ENCODE measurements at regions not wholly inside any gene's neighbourhood (a gene's known extent, or its start where the extent isn't known, plus 50 kb on each side); places are given as distances from the start of the nearest gene placed in this dataset.

- TF ChIP-seq, protein P1, sequence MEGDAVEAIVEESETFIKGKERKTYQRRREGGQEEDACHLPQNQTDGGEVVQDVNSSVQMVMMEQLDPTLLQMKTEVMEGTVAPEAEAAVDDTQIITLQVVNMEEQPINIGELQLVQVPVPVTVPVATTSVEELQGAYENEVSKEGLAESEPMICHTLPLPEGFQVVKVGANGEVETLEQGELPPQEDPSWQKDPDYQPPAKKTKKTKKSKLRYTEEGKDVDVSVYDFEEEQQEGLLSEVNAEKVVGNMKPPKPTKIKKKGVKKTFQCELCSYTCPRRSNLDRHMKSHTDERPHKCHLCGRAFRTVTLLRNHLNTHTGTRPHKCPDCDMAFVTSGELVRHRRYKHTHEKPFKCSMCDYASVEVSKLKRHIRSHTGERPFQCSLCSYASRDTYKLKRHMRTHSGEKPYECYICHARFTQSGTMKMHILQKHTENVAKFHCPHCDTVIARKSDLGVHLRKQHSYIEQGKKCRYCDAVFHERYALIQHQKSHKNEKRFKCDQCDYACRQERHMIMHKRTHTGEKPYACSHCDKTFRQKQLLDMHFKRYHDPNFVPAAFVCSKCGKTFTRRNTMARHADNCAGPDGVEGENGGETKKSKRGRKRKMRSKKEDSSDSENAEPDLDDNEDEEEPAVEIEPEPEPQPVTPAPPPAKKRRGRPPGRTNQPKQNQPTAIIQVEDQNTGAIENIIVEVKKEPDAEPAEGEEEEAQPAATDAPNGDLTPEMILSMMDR (conservative IDR thresholded peaks at IDR 0.05; ENCODE audit: low read depth, low read length) = no peak
- DNase-seq (ENCODE audit: low read depth) = no peak
Measured at GRCh38 chr5:61894046-61894445, 412.0 kb upstream of the KIF2A start.

DNA sequence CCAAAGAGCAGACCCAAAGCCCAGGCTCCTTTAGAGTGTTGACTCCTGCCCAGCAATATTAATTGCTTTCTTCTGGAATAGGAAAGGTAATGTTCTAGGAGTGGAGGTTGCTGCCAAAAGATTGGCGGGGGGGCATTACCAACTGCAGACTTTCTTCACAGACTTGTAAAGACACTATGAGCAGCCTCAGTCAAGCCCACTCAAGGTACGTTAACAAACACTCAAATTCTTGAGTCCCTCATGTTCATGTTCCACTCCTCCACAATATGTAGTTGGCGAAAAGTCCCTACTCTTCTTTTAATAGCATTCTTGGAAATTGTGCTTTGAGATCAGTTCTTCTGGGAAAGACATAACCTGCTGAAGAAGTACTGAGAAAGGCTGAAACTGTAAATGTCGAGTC is 409.2 kb upstream of the KIF2A start:
- H3K4me3 ChIP-seq (ENCODE audit: low read length) = no peak overlapping the region
- no peak for DNase-seq (ENCODE audit: low read depth)
- TF ChIP-seq, protein P1 (conservative IDR thresholded peaks at IDR 0.05; ENCODE audit: low read depth, low read length) = no peak

More at GRCh38 chr5:61894046-61894445, 412.0 kb upstream of the KIF2A start:
- H3K4me3 ChIP-seq (ENCODE audit: low read length) = no peak overlapping the region

DNA sequence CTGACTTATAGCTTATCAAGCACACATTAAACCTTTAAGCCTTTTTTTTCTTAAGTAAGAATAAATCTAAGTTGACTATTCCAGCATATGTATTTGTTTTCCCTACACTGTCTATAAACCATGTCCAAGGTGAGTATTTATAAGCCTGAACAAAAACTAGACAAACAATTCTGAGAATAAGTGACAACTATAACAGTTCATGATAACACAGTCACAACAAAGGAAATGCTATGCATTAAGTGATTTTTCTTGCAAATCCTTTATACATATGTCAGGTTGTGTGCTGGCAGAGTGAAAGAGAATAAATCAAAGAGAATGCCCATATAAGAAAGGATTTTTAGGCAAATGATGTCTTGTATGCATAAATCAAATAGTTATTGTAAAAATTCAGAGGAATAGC is 408.8 kb upstream of the KIF2A start:
- DNase-seq (ENCODE audit: low read depth) = no peak
- H3K4me3 ChIP-seq (ENCODE audit: low read length) = no peak overlapping the region
- TF ChIP-seq, protein P1 (conservative IDR thresholded peaks at IDR 0.05; ENCODE audit: low read depth, low read length) = no peak

- TF ChIP-seq, protein P1 (conservative IDR thresholded peaks at IDR 0.05; ENCODE audit: low read depth, low read length) = no peak
- DNase-seq (ENCODE audit: low read depth) = no peak
- no peak overlapping the region for H3K4me3 ChIP-seq (ENCODE audit: low read length)
Measured at GRCh38 chr5:61901997-61902396, 404.0 kb upstream of the KIF2A start.

DNA sequence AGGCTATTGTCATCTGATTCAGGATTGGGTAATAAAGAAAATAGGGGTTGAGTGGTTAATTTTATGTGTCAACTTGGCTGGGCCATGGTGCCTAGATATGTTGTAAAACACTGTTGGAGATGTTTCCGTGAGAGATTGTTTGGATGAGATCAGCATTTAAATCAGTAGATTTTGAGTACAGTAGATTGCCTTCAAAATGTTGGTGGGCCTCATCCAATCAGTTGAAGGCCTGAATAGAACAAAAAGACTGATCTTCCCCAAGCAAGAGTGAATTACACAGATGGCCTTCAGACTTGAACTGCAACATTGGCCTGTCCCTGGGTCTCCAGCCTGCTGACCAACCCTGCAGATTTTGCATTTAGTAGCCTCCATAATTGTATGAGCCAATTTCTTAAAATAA is 401.3 kb upstream of the KIF2A start:
- TF ChIP-seq, protein P1 (conservative IDR thresholded peaks at IDR 0.05; ENCODE audit: low read depth, low read length) = no peak
- no peak overlapping the region for H3K4me3 ChIP-seq (ENCODE audit: low read length)
- DNase-seq (ENCODE audit: low read depth) = no peak

- TF ChIP-seq, protein P1 (conservative IDR thresholded peaks at IDR 0.05; ENCODE audit: low read depth, low read length) = no peak
Measured at GRCh38 chr5:61905613-61906012, 400.4 kb upstream of the KIF2A start.

GRCh38 chr5:61906820-61907219 is 399.2 kb upstream of the KIF2A start:
- DNase-seq (ENCODE audit: low read depth) = no peak
- TF ChIP-seq, protein P1 (conservative IDR thresholded peaks at IDR 0.05; ENCODE audit: low read depth, low read length) = no peak
- no peak overlapping the region for H3K4me3 ChIP-seq (ENCODE audit: low read length)

More at GRCh38 chr5:61905613-61906012, 400.4 kb upstream of the KIF2A start:
- H3K4me3 ChIP-seq (ENCODE audit: low read length) = no peak overlapping the region
- DNase-seq (ENCODE audit: low read depth) = no peak

Data from retinal pigment epithelial cell (primary cell).